ENCODE measurements at regions not wholly inside any gene's neighbourhood (a gene's known extent, or its start where the extent isn't known, plus 50 kb on each side); places are given as distances from the start of the nearest gene placed in this dataset.

GRCh38 chr1:90502696-90503095, 214.4 kb downstream of the BARHL2 start:
- no peak for FAIRE-seq
- no peak overlapping the region for H3K27ac ChIP-seq (ENCODE audit: low read depth, low read length)
- DNase-seq (ENCODE audit: low read depth): no peak

GRCh38 chr1:90502194-90502593, 214.9 kb downstream of the BARHL2 start:
- Histone ChIP-seq H3K9ac (ENCODE audit: low read length) (no peak overlapping the region), H3K4me1 (ENCODE audit: insufficient read depth, low read length) (no peaks in the 10 kb centered on the region), H3K36me3 (ENCODE audit: insufficient read depth, low read length) (no peaks in the 10 kb centered on the region), H2AFZ (ENCODE audit: low read depth, low read length) (no peak overlapping the region), H3K4me3 (ENCODE audit: insufficient read depth, low read depth, low read length) (no peak overlapping the region), H4K20me1 (ENCODE audit: insufficient read depth, low read length) (no peaks in the 10 kb centered on the region), H3K4me2 (ENCODE audit: low read length) (no peak overlapping the region), H3K79me2 (ENCODE audit: insufficient read depth, low read length) (no peaks in the 10 kb centered on the region), H3K27ac (ENCODE audit: low read depth, low read length) (no peak overlapping the region), H3K27me3 (ENCODE audit: insufficient read depth, low read length) (no peaks in the 10 kb centered on the region), H3K9me3 (ENCODE audit: insufficient read depth, low read depth, low read length) (no peaks in the 10 kb centered on the region)
- Mint-ChIP-seq H3K27me3 (ENCODE audit: low read depth, unreplicated experiment) (peaks cover 7% of the 10 kb centered on the region), H3K9me3 (ENCODE audit: unreplicated experiment) (no peaks in the 10 kb centered on the region), H3K4me3 (ENCODE audit: unreplicated experiment) (no peak overlapping the region), H3K4me1 (ENCODE audit: low read depth, unreplicated experiment) (peaks cover 20% of the 10 kb centered on the region), H3K36me3 (ENCODE audit: low read depth, unreplicated experiment) (no peaks in the 10 kb centered on the region), H3K27ac (ENCODE audit: unreplicated experiment) (no peak overlapping the region)
- TF ChIP-seq CTCF (IDR thresholded peaks at IDR 0.05; ENCODE audit: insufficient read depth, low read depth, low read length) (no peak), EZH2 (IDR thresholded peaks at IDR 0.05; ENCODE audit: insufficient read depth, low read length) (no peak)
- no peak for FAIRE-seq
- no peak for DNase-seq (ENCODE audit: low read depth)

More at GRCh38 chr1:90502696-90503095, 214.4 kb downstream of the BARHL2 start:
- H3K9ac ChIP-seq (ENCODE audit: low read length): no peak overlapping the region
- H4K20me1 ChIP-seq (ENCODE audit: insufficient read depth, low read length): no peaks in the 10 kb centered on the region
- H3K9me3 ChIP-seq (ENCODE audit: insufficient read depth, low read depth, low read length): no peaks in the 10 kb centered on the region
- no peak overlapping the region for H3K4me3 Mint-ChIP-seq (ENCODE audit: unreplicated experiment)
- no peaks in the 10 kb centered on the region for H3K27me3 ChIP-seq (ENCODE audit: insufficient read depth, low read length)
- H3K4me1 ChIP-seq (ENCODE audit: insufficient read depth, low read length): no peaks in the 10 kb centered on the region
- peaks cover 22% of the 10 kb centered on the region for H3K4me1 Mint-ChIP-seq (ENCODE audit: low read depth, unreplicated experiment)
- H2AFZ ChIP-seq (ENCODE audit: low read depth, low read length): no peak overlapping the region
- H3K9me3 Mint-ChIP-seq (ENCODE audit: unreplicated experiment): no peaks in the 10 kb centered on the region
- TF ChIP-seq CTCF (IDR thresholded peaks at IDR 0.05; ENCODE audit: insufficient read depth, low read depth, low read length): no peak
- no peak for TF ChIP-seq EZH2 (IDR thresholded peaks at IDR 0.05; ENCODE audit: insufficient read depth, low read length)
- H3K27ac Mint-ChIP-seq (ENCODE audit: unreplicated experiment): no peak overlapping the region
- no peaks in the 10 kb centered on the region for H3K36me3 Mint-ChIP-seq (ENCODE audit: low read depth, unreplicated experiment)
- H3K4me2 ChIP-seq (ENCODE audit: low read length): no peak overlapping the region
- no peaks in the 10 kb centered on the region for H3K36me3 ChIP-seq (ENCODE audit: insufficient read depth, low read length)
- H3K79me2 ChIP-seq (ENCODE audit: insufficient read depth, low read length): no peaks in the 10 kb centered on the region
- H3K27me3 Mint-ChIP-seq (ENCODE audit: low read depth, unreplicated experiment): peaks cover 7% of the 10 kb centered on the region
- no peak overlapping the region for H3K4me3 ChIP-seq (ENCODE audit: insufficient read depth, low read depth, low read length)

GRCh38 chr1:90501281-90501680, 215.8 kb downstream of the BARHL2 start:
- Mint-ChIP-seq H3K27me3 (ENCODE audit: low read depth, unreplicated experiment) (peaks cover 7% of the 10 kb centered on the region), H3K4me1 (ENCODE audit: low read depth, unreplicated experiment) (peaks cover 16% of the 10 kb centered on the region), H3K36me3 (ENCODE audit: low read depth, unreplicated experiment) (no peaks in the 10 kb centered on the region), H3K27ac (ENCODE audit: unreplicated experiment) (no peak overlapping the region), H3K9me3 (ENCODE audit: unreplicated experiment) (no peaks in the 10 kb centered on the region), H3K4me3 (ENCODE audit: unreplicated experiment) (no peak overlapping the region)
- no peaks in the 10 kb centered on the region for H3K9me3 ChIP-seq (ENCODE audit: insufficient read depth, low read depth, low read length)
- no peaks in the 10 kb centered on the region for H3K4me1 ChIP-seq (ENCODE audit: insufficient read depth, low read length)
- no peak for TF ChIP-seq CTCF (IDR thresholded peaks at IDR 0.05; ENCODE audit: insufficient read depth, low read depth, low read length)
- TF ChIP-seq EZH2 (IDR thresholded peaks at IDR 0.05; ENCODE audit: insufficient read depth, low read length): no peak
- no peak overlapping the region for H2AFZ ChIP-seq (ENCODE audit: low read depth, low read length)
- H3K27me3 ChIP-seq (ENCODE audit: insufficient read depth, low read length): no peaks in the 10 kb centered on the region
- no peak overlapping the region for H3K9ac ChIP-seq (ENCODE audit: low read length)
- no peak for FAIRE-seq
- no peaks in the 10 kb centered on the region for H3K36me3 ChIP-seq (ENCODE audit: insufficient read depth, low read length)
- no peak for DNase-seq (ENCODE audit: low read depth)
- no peak overlapping the region for H3K4me3 ChIP-seq (ENCODE audit: insufficient read depth, low read depth, low read length)
- no peaks in the 10 kb centered on the region for H3K79me2 ChIP-seq (ENCODE audit: insufficient read depth, low read length)
- H3K4me2 ChIP-seq (ENCODE audit: low read length): no peak overlapping the region
- no peaks in the 10 kb centered on the region for H4K20me1 ChIP-seq (ENCODE audit: insufficient read depth, low read length)
- H3K27ac ChIP-seq (ENCODE audit: low read depth, low read length): no peak overlapping the region
